ENCODE measurements at regions not wholly inside any gene's neighbourhood (a gene's known extent, or its start where the extent isn't known, plus 50 kb on each side); places are given as distances from the start of the nearest gene placed in this dataset.
A peak's percentile ranks its signal among the peaks of the same experiment; 100 is the strongest.

- ATAC-seq (ENCODE audit: low FRiP score in 2 of 2): no peak
- no peaks in the 10 kb centered on the region for H3K27me3 ChIP-seq
- DNase-seq: no peak
- 92 to 95% methylated on average over 3 to 5 of the region's 5 CpGs for WGBS, 2 donors
- H3K9me3 ChIP-seq: no peaks in the 10 kb centered on the region
- H3K27ac ChIP-seq: no peak overlapping the region
- H3K36me3 ChIP-seq: no peaks in the 10 kb centered on the region
- H3K4me1 ChIP-seq: no peaks in the 10 kb centered on the region
- H3K4me3 ChIP-seq: no peak overlapping the region
- TF ChIP-seq POLR2A (IDR thresholded peaks at IDR 0.05): no peak
Measured at GRCh38 chr12:84356224-84356623, 556.4 kb downstream of the SLC6A15 start.

- 81 to 82% methylated on average over 6 of the region's 6 CpGs for WGBS, 2 donors
- Histone ChIP-seq H3K4me3 (no peak overlapping the region), H3K9me3 (no peaks in the 10 kb centered on the region), H3K27ac (no peak overlapping the region), H3K27me3 (no peaks in the 10 kb centered on the region), H3K36me3 (no peaks in the 10 kb centered on the region), H3K4me1 (no peaks in the 10 kb centered on the region)
- DNase-seq (no peak), ATAC-seq (ENCODE audit: low FRiP score in 2 of 2) (no peak)
- TF ChIP-seq POLR2A (IDR thresholded peaks at IDR 0.05) (no peak), POLR2AphosphoS5 (IDR thresholded peaks at IDR 0.05) (no peak), CTCF (IDR thresholded peaks at IDR 0.05) (no peak), EP300 (IDR thresholded peaks at IDR 0.05) (no peak)
Measured at GRCh38 chr12:84355561-84355960, 557.0 kb downstream of the SLC6A15 start.

GRCh38 chr12:84348582-84348981 lies 564.0 kb downstream of the SLC6A15 start:
- H3K36me3 ChIP-seq: no peaks in the 10 kb centered on the region
- no peak for DNase-seq
- no peak overlapping the region for H3K4me3 ChIP-seq
- H3K27ac ChIP-seq: no peak overlapping the region
- whole genome bisulfite sequencing, 2 donors: 80 to 86% methylated on average over 2 of the region's 2 CpGs
- H3K9me3 ChIP-seq: no peaks in the 10 kb centered on the region
- no peaks in the 10 kb centered on the region for H3K4me1 ChIP-seq
- no peaks in the 10 kb centered on the region for H3K27me3 ChIP-seq
- TF ChIP-seq POLR2AphosphoS5 (IDR thresholded peaks at IDR 0.05): no peak
- no peak for TF ChIP-seq EP300 (IDR thresholded peaks at IDR 0.05)
- no peak for TF ChIP-seq POLR2A (IDR thresholded peaks at IDR 0.05)
- no peak for TF ChIP-seq CTCF (IDR thresholded peaks at IDR 0.05)
- peak in 1 of 2 donors; percentile 14 for ATAC-seq (ENCODE audit: low FRiP score in 2 of 2)

- Histone ChIP-seq H3K36me3 (no peaks in the 10 kb centered on the region), H3K4me1 (no peaks in the 10 kb centered on the region), H3K27me3 (no peaks in the 10 kb centered on the region), H3K27ac (no peak overlapping the region), H3K9me3 (no peaks in the 10 kb centered on the region), H3K4me3 (no peak overlapping the region)
- 77 to 83% methylated on average over 1 of the region's 1 CpG for WGBS, 2 donors
- no peak for DNase-seq
- no peak for ATAC-seq (ENCODE audit: low FRiP score in 2 of 2)
- TF ChIP-seq POLR2AphosphoS5 (IDR thresholded peaks at IDR 0.05): no peak
Measured at GRCh38 chr12:84341467-84342193, 571.0 kb downstream of the SLC6A15 start.

GRCh38 chr12:84336231-84336630 lies 576.4 kb downstream of the SLC6A15 start:
- 42 to 60% methylated on average over 1 of the region's 1 CpG for WGBS, 2 donors
- Histone ChIP-seq H3K4me1 (no peaks in the 10 kb centered on the region), H3K27ac (no peak overlapping the region), H3K36me3 (no peaks in the 10 kb centered on the region), H3K27me3 (no peaks in the 10 kb centered on the region), H3K9me3 (no peaks in the 10 kb centered on the region), H3K4me3 (no peak overlapping the region)
- ATAC-seq (ENCODE audit: low FRiP score in 2 of 2) (no peak), DNase-seq (no peak)
- TF ChIP-seq POLR2A (IDR thresholded peaks at IDR 0.05): no peak
- TF ChIP-seq CTCF (IDR thresholded peaks at IDR 0.05): no peak
- TF ChIP-seq POLR2AphosphoS5 (IDR thresholded peaks at IDR 0.05): no peak
- no peak for TF ChIP-seq EP300 (IDR thresholded peaks at IDR 0.05)

GRCh38 chr12:84329938-84330337 lies 582.7 kb downstream of the SLC6A15 start:
- no peak overlapping the region for H3K4me3 ChIP-seq
- DNase-seq: no peak
- 51 to 69% methylated on average over 2 of the region's 2 CpGs for WGBS, 2 donors
- no peak for ATAC-seq (ENCODE audit: low FRiP score in 2 of 2)
- no peaks in the 10 kb centered on the region for H3K27me3 ChIP-seq
- no peak for TF ChIP-seq EP300 (IDR thresholded peaks at IDR 0.05)
- no peak for TF ChIP-seq CTCF (IDR thresholded peaks at IDR 0.05)
- no peak for TF ChIP-seq POLR2A (IDR thresholded peaks at IDR 0.05)
- TF ChIP-seq POLR2AphosphoS5 (IDR thresholded peaks at IDR 0.05): no peak
- no peaks in the 10 kb centered on the region for H3K4me1 ChIP-seq
- no peak overlapping the region for H3K27ac ChIP-seq
- no peaks in the 10 kb centered on the region for H3K9me3 ChIP-seq
- no peaks in the 10 kb centered on the region for H3K36me3 ChIP-seq

Measured in upper lobe of left lung (tissue), 6 donors.